HG03571 (cell line): ENCODE measurements at regions not wholly inside any gene's neighbourhood (a gene's known extent, or its start where the extent isn't known, plus 50 kb on each side); places are given as distances from the start of the nearest gene placed in this dataset.

ENCODE experiments used
- ATAC-seq: cut with Tn5 transposase; IDR thresholded peaks from one replicate; pipeline ENCODE4 v1.9.1; 2021; ENCODE audit not compliant: unreplicated experiment

DNA sequence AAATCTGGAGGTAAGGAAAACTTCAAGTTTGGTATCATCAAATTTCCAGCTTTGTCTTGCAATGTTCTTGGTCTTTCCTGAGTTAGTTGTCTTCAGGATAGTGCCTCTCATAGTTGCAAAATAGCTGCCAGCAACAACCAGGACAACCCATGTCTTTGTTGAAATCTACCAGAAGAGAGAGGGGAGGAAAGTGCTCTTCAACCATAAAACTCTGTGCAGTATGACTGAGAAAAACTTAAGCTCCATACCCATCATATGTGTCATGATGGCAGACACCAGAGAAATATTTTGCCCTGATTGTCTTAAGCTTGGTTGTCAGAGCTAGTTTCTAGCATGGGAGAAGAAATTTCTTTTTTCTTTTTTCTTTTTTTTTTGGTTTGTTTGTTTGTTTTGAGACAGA is 103.3 kb downstream of the SPRY2 start:
- ATAC-seq, result no peak

- ATAC-seq, result peak; percentile 14
Measured at GRCh38 chr13:80235967-80236302, 105.0 kb downstream of the SPRY2 start.

GRCh38 chr13:80235166-80235966 is 105.6 kb downstream of the SPRY2 start:
- peak; percentile 92 for ATAC-seq

- ATAC-seq, result no peak
Measured at GRCh38 chr13:80227645-80228044, 113.3 kb downstream of the SPRY2 start.

- no peak for ATAC-seq
Measured at GRCh38 chr13:80226645-80227044, 114.3 kb downstream of the SPRY2 start.

GRCh38 chr13:80224468-80224867 is 116.5 kb downstream of the SPRY2 start:
- no peak for ATAC-seq

GRCh38 chr13:80217614-80218456 is 123.1 kb downstream of the SPRY2 start:
- ATAC-seq, result no peak

DNA sequence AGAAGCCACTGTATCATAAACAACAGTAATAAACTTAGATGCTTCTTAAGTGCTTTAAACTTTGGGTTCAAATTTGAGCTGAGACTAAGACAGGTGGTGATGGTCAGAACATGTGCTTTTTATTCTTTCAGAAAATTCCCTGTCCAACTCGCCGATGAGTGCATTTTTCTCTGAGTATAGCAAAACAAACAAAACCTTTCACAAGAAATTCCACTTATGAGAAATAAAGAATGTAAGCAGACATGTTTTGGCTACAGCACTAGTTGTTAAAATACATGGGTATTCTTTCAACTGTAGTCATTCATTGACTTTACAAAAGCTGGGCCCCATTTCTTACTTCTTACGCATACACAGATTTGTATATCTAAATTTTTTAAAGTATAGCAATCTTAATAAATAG is 125.6 kb downstream of the SPRY2 start:
- ATAC-seq, result no peak

DNA sequence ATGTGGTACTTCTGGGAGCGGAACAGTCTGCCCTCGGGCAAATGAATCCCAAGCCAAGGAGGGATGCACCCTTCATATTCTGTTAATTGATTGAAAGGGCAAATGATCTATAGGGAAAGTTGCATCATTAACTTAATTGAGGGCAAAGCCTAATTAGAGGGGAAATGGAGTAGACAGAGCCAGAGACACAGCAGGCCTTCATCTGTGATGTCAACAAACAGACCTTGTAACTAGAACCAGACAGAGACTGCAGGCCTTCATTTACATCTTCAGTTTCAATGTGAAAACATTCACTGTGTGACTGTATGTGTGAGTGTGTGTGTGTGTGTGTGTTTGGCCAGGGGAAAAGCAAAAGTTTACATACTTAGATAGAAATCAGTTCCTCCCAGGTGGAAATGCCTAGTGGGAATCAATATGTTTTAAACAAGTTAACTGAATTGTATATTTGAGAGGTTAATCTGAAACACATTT is 126.4 kb downstream of the SPRY2 start:
- ATAC-seq, result no peak

DNA sequence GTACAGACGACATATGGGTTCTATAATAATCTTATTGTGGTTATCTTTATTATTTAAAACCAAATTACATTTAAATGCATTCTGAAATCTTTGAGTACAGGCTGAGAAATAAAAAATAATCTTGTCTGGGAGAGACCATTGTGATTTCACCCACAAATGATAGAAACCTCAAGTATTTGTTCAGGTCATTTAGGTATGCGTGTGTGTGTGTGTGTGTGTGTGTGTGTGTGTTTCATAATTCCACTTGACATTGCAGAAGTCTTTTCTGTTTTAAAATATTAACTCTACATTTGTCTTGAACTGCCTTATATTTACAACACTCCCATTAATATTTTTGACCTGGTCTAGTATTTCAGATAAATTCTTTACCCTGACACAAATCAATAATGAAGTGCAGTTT is 126.9 kb downstream of the SPRY2 start:
- ATAC-seq, result no peak

DNA sequence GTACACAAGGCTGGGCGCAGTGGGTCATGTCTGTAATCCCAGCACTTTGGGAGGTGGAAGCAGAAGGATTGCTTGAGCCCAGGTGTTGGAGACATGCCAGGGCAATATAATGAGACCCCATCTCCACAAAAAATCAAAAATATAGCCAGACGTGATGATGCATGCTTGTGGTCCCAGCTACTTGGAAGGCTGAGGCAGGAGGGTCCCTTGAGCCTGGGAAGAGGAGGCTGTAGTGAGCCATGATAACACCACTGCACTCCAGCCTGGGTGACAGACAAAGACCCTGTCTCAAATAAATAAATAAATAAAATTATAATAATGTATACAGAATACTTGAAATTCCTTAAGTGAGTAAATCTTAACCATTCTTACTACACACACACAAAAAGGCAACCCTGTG is 127.7 kb downstream of the SPRY2 start:
- ATAC-seq, result no peak

DNA sequence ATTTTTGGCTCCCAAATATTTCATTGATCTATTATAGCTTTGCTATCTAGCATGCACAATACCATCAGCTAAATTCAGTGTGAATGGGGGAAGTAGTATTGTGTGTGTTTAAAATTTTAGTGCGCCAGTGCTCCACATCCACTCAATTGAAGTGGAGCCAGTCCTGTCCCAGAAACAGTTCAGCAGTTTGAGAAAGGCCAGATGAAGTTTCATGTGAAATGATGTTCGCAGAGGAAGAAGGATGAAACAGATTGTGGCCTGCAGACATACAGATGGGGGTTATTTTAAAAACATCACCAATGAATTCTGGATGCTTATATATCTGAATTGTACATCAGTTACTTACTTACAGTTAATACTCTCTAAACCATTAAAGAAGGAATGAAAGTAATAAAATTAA is 129.4 kb downstream of the SPRY2 start:
- ATAC-seq, result no peak

GRCh38 chr13:80204642-80205041 is 136.3 kb downstream of the SPRY2 start:
- no peak for ATAC-seq

GRCh38 chr13:80203496-80203895 is 137.4 kb downstream of the SPRY2 start:
- no peak for ATAC-seq

DNA sequence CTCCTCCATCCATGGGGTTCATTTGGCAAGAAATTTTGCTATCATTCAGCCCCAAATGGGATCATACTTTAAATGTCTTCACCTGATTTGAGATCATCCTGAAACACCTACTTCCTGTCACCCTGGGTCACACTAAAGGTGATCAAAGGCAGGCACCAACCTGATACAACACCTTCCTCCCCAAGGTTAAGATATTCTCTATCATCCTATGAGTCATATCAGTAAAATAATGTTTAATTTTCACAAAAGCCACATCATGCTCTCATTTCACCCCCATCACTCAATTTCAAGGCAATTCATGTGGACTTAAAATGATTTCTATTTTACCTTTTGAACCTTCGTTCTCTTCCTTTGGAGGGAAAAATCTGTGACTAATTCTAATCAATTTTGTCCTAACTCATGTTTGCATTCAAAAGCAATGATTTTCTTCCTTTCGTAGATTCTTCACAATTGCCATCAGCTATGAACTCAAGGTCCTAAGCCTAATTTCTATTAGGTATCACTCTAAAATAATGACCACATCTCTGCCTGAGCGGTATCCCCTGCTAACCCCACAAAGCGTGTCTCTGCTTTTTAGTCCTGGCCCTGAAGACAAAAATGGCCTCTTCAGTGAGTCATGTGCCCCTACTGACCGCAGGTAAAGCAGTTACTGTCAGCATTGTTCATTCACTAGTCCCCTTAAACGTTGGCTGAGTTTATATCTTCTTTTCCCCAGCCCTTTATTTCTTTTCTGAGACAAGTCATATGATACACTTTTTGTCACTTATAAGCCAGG is 139.0 kb downstream of the SPRY2 start:
- no peak for ATAC-seq

DNA sequence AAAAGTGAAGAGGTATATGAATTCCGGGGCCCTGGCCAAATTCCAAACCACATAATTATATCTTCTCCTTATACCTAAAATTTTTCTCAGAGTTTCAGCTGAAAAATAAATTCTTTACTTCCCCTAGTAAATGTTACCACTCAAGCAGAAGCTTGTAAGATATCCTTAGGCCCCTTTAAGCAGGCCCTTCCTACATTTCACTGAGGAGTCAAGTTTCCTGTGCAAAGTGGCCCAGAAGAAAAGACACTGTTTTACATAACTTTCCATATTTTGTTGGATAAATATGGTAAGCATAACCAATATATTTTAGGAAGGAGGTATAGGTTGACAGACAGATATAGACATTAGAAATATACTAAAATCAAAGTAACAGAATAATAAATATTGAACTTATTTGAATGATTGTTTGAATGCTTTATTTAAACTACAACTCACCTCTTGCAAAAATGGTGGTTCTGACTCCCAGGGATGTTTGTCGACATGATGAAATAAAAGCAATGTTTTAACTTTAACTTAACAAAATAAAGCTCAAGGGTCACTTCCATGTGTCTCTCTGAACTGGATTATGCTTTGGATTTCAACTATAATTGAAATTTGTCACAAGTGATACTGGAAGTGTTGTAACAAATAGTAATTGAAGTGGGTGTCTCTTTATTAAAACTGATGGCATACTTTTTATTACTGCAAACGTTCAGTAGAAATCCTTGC is 141.2 kb downstream of the SPRY2 start:
- no peak for ATAC-seq

DNA sequence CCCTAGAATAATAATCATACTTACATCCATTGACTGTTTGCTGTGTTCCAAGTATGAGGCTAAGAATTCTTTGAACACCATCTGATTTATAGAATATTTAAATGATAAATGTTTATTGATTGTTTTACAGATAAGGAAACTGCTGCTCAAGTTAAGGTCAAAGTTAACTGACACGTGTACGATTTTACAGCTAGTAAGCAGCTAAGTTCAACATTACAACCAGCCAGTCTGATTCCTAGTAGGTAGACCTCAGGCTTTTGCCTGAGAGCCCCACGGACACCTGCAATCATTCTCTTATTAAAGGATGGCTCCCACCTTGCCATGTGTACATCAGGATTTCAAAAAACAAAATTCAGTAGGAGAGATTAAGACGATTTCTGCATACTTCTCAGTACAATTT is 141.9 kb downstream of the SPRY2 start:
- no peak for ATAC-seq

DNA sequence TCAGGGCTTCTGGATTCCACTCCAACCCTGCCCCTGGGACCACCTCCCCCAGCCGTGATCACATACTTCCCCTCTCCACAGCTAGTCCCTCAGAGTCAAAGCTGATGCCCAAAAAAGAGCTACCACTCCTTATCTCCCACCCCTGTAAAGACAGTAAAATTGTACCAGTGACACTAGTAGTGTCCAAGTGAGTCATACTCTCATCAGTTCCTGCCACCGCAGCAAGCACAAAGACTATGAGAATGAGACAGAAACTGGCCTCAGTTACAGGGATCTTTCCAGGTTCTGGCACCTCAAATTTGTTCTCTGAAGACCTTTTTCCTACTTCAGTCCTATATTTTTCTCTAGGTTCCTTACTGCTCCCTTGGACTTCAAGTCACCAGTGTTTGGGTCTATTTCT is 144.2 kb downstream of the SPRY2 start:
- ATAC-seq, result no peak

DNA sequence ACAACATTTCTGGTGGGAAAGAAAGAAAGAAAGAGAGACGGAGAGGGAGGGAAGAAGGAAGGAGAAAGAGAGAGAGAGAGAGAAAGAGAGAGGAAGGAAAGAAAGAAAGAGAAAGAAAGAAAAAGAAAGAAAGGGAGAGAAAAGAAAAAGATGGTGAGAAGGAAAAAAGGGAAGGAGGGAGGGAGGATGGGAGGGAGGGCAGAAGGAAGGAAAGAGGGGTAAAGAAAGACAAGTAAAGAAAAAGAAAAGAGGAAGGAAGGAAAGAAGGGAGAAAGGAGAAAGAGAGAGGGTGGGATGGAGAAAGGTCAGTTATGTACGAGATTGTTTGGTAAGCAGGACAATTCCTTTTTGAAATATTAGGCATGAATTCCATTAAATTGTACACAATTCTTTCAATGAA is 145.3 kb downstream of the SPRY2 start:
- ATAC-seq, result no peak

GRCh38 chr13:80189889-80190597 is 150.9 kb downstream of the SPRY2 start:
- ATAC-seq, result no peak
